ENCODE measurements at regions not wholly inside any gene's neighbourhood (a gene's known extent, or its start where the extent isn't known, plus 50 kb on each side); places are given as distances from the start of the nearest gene placed in this dataset.

- TF ChIP-seq CTCF (IDR thresholded peaks at IDR 0.05; ENCODE audit: unreplicated experiment), result no peak
- Mint-ChIP-seq H3K9me3 (ENCODE audit: unreplicated experiment) (peaks cover 9% of the 10 kb centered on the region), H3K27ac (ENCODE audit: low read depth, unreplicated experiment) (no peak overlapping the region), H3K27me3 (ENCODE audit: insufficient read depth, unreplicated experiment) (peaks cover 62% of the 10 kb centered on the region), H3K4me1 (ENCODE audit: insufficient read depth, unreplicated experiment) (no peaks in the 10 kb centered on the region), H3K36me3 (ENCODE audit: insufficient read depth, unreplicated experiment) (no peaks in the 10 kb centered on the region), H3K4me3 (ENCODE audit: unreplicated experiment) (no peak overlapping the region)
- ChIA-PET CTCF (no interaction called here), POLR2A (no interaction called here)
- DNase-seq (ENCODE audit: unreplicated experiment), result no peak
- intact Hi-C loops (cut with micrococcal nuclease), result no loop called here
- BruUV-seq (replicated peaks), result no TSS peak
These were observed 380.7 kb upstream of the PFKP start for GRCh38 chr10:2686691-2687090.

- no peak overlapping the region for H3K4me3 Mint-ChIP-seq (ENCODE audit: unreplicated experiment)
- no peaks in the 10 kb centered on the region for H3K36me3 Mint-ChIP-seq (ENCODE audit: insufficient read depth, unreplicated experiment)
- intact Hi-C loops (cut with micrococcal nuclease), result no loop called here
- no peak overlapping the region for H3K27ac Mint-ChIP-seq (ENCODE audit: low read depth, unreplicated experiment)
- TF ChIP-seq CTCF (IDR thresholded peaks at IDR 0.05; ENCODE audit: unreplicated experiment), result no peak
- no peaks in the 10 kb centered on the region for H3K4me1 Mint-ChIP-seq (ENCODE audit: insufficient read depth, unreplicated experiment)
- BruUV-seq (replicated peaks), result no TSS peak
- H3K9me3 Mint-ChIP-seq (ENCODE audit: unreplicated experiment), result no peaks in the 10 kb centered on the region
- peaks cover 41% of the 10 kb centered on the region for H3K27me3 Mint-ChIP-seq (ENCODE audit: insufficient read depth, unreplicated experiment)
- no peak for DNase-seq (ENCODE audit: unreplicated experiment)
- ChIA-PET CTCF (no interaction called here), POLR2A (no interaction called here)
These were observed 384.9 kb upstream of the PFKP start for GRCh38 chr10:2682491-2682890.

GRCh38 chr10:2681891-2682290 lies 385.5 kb upstream of the PFKP start:
- CTCF ChIA-PET, result interaction anchor here (0.6 kb wide), 1 partner anchor 124 kb away, joined by 4 read pairs; no protein-coding TSS in a partner anchor
- Mint-ChIP-seq H3K36me3 (ENCODE audit: insufficient read depth, unreplicated experiment) (no peaks in the 10 kb centered on the region), H3K27ac (ENCODE audit: low read depth, unreplicated experiment) (no peak overlapping the region), H3K4me1 (ENCODE audit: insufficient read depth, unreplicated experiment) (no peaks in the 10 kb centered on the region), H3K27me3 (ENCODE audit: insufficient read depth, unreplicated experiment) (peaks cover 36% of the 10 kb centered on the region), H3K4me3 (ENCODE audit: unreplicated experiment) (no peak overlapping the region), H3K9me3 (ENCODE audit: unreplicated experiment) (no peaks in the 10 kb centered on the region)
- POLR2A ChIA-PET, result no interaction called here
- no peak for TF ChIP-seq CTCF (IDR thresholded peaks at IDR 0.05; ENCODE audit: unreplicated experiment)
- intact Hi-C loops (cut with micrococcal nuclease), result no loop called here
- BruUV-seq (replicated peaks), result no TSS peak
- DNase-seq (ENCODE audit: unreplicated experiment), result no peak

GRCh38 chr10:2680821-2681220 lies 386.5 kb upstream of the PFKP start:
- POLR2A ChIA-PET, result no interaction called here
- H3K27me3 Mint-ChIP-seq (ENCODE audit: insufficient read depth, unreplicated experiment), result peaks cover 26% of the 10 kb centered on the region
- no TSS peak for BruUV-seq (replicated peaks)
- no peaks in the 10 kb centered on the region for H3K36me3 Mint-ChIP-seq (ENCODE audit: insufficient read depth, unreplicated experiment)
- intact Hi-C loops (cut with micrococcal nuclease), result no loop called here
- H3K9me3 Mint-ChIP-seq (ENCODE audit: unreplicated experiment), result no peaks in the 10 kb centered on the region
- DNase-seq (ENCODE audit: unreplicated experiment), result no peak
- CTCF ChIA-PET, result no interaction called here
- H3K4me3 Mint-ChIP-seq (ENCODE audit: unreplicated experiment), result no peak overlapping the region
- no peaks in the 10 kb centered on the region for H3K4me1 Mint-ChIP-seq (ENCODE audit: insufficient read depth, unreplicated experiment)
- H3K27ac Mint-ChIP-seq (ENCODE audit: low read depth, unreplicated experiment), result no peak overlapping the region
- no peak for TF ChIP-seq CTCF (IDR thresholded peaks at IDR 0.05; ENCODE audit: unreplicated experiment)

Data from MCF 10A (cell line).